GM12875 (cell line): ENCODE measurements at regions not wholly inside any gene's neighbourhood (a gene's known extent, or its start where the extent isn't known, plus 50 kb on each side); places are given as distances from the start of the nearest gene placed in this dataset.

Source experiments
- H3K4me3 ChIP-seq: one replicate; pipeline ENCODE4 v1.5.1; 2011; ENCODE audit warnings: low read depth, low read length, control low read depth
- CTCF ChIP-seq: IDR thresholded peaks from 2 replicates; pipeline ENCODE4 v1.5.1; 2011; ENCODE audit warnings: low read depth, mild to moderate bottlenecking, control low read depth, inconsistent platforms, low read length, moderate library complexity, borderline replicate concordance; ENCODE audit not compliant: insufficient read depth

DNA sequence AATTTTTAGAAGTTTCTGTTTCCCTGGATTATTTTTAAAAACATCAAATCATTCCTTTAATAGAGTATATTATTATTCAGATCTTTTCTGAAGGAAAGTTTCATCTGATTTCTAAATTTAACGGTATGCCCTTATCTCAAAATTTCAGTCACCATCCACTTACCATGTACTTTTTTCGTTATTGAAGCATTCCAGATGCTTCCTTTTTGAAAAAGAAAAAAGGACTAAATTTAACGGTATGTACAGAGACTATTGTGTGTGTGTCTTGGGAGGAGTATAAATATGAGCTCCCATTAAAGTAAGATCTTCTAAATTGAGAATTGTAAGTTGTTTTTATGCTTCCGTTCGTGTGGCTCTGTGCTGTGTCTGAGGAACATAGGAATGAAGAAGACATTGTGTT, 517.4 kb upstream of the GOLIM4 start:
- TF ChIP-seq CTCF = no peak
- H3K4me3 ChIP-seq = no peak overlapping the region

- H3K4me3 ChIP-seq = no peak overlapping the region
- no peak for TF ChIP-seq CTCF
Observed at GRCh38 chr3:168612671-168613070, 516.9 kb upstream of the GOLIM4 start.

- TF ChIP-seq CTCF = no peak
- H3K4me3 ChIP-seq = no peak overlapping the region
Observed at GRCh38 chr3:168611826-168612225, 516.1 kb upstream of the GOLIM4 start.

DNA sequence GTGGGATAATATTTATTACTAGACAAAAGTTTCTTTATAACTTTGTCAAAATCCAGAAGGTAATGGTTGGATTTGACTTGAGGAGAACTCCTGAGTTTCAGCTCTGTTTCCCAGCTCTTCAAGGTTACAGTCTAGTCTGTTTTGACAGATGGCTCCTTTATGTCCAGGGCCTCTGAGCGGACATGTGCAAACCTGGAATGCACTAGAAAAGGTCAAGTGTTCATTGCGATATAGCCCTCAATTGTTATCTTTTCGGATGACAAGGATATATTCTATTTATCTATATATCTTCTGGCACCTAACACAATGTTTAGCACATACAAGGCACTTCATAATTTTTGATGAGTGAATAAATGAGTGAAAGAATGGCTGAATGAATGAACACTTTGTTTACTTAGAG, 513.2 kb upstream of the GOLIM4 start:
- no peak overlapping the region for H3K4me3 ChIP-seq
- TF ChIP-seq CTCF = no peak

GRCh38 chr3:168604767-168605166, 509.0 kb upstream of the GOLIM4 start:
- H3K4me3 ChIP-seq = no peak overlapping the region
- TF ChIP-seq CTCF = no peak

- H3K4me3 ChIP-seq = no peak overlapping the region
- TF ChIP-seq CTCF = no peak
Observed at GRCh38 chr3:168598250-168598649, 502.5 kb upstream of the GOLIM4 start.

DNA sequence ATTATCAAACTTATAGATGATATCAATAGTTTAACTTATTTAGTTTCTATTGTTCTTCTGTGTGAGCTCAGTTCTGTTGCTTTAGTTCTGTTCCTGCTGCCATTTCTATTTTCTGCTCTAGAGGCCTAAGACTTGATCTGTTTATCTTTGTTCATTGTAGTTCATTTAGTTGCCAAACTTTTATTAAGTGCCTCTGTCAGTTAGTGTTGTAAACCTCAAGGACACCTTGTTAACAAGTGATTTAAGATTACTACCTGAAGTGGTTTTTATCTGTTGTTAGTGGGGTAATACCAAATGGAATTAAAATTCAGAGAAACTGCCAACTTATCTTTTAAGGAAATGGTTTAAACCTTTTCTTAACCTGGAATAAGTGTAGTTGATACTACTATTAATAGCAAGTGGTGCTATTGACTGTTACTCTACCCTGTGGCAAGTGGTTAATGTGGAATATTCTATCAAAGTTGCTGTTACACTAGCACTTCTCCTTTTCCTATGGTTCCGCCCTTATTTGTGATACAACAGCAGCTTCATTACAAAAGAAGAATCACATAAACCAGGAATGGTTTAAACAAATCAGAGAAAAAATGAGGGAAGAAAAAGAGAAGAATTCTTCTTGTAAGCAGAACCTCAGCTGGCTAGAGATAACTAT, 500.6 kb upstream of the GOLIM4 start:
- H3K4me3 ChIP-seq = no peak overlapping the region
- TF ChIP-seq CTCF = no peak
